Erythroblast (primary cell): ENCODE measurements at regions not wholly inside any gene's neighbourhood (a gene's known extent, or its start where the extent isn't known, plus 50 kb on each side); places are given as distances from the start of the nearest gene placed in this dataset.
"Not testable (repeated sequence)": the region's sequence is repeated elsewhere in the genome, so short reads cannot be mapped to it uniquely, and the experiment has no call there.

Source experiments
- DNase-seq, 2 experiments: peaks; one replicate each; lab custom pipeline; 2025; lab: John Stamatoyannopoulos, UW
- GATA1 ChIP-seq: IDR thresholded peaks from 2 replicates; pipeline ENCODE4 v1.6.1; 2011; ENCODE audit warnings: low read depth, mild to moderate bottlenecking, control low read depth, low read length, moderate library complexity
- POLR2A ChIP-seq: IDR thresholded peaks from 2 replicates; pipeline ENCODE4 v1.6.1; 2011; ENCODE audit warnings: mild to moderate bottlenecking, low read length

- no peak for DNase-seq
Measured at GRCh38 chr1:213530611-213531320, 457.0 kb upstream of the PROX1 start.

DNA sequence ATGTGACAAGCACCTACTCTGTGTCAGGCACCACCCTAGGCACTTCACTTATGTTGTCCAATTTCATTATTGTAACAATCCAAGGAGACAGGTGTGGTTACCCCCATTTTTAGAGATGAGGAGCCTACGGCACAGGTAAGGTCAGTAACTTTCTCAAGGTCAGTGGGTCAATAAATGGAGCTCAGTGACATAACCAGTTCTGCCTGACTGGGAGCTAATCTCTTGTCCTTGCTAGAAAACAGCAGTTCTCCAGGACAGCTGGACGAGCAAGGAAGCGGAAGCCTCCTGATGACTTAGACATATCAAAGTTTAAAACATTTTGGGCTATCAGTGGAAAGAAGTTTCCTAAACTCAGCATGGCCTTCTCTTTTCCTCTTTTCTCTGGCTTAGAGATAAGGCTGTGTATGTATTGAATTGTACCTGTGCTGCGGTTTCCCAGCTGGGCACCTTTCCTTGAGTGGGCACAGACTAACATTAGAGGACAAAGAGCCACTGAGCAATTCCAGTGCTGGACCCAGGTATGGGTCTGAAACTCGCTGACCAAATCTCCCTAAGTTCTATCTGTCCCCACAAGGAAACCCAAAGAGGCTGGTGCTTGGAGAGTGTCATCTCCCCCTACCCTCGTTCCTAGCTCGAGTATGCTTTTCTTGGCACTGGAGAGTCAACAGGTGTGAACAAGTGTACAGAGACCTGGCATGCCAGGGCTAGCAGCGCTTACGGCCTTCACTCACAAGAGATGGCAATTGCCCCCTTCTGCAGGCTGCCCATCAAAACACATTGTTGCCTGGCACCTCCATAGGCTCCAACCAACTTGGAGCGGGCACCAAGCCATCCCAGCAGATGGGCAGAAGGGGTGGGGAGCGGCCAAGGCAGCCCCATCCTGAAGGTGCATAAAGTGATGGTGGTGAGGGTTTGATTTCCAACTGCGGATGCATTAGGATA, 456.1 kb upstream of the PROX1 start:
- DNase-seq = no peak
- TF ChIP-seq POLR2A = no peak
- TF ChIP-seq GATA1 = no peak

More at GRCh38 chr1:213530611-213531320, 457.0 kb upstream of the PROX1 start:
- no peak for TF ChIP-seq GATA1
- no peak for TF ChIP-seq POLR2A

- no peak for TF ChIP-seq POLR2A
- TF ChIP-seq GATA1 = no peak
- DNase-seq = no peak
Measured at GRCh38 chr1:213533125-213533524, 454.6 kb upstream of the PROX1 start.

- no peak for TF ChIP-seq GATA1
- no peak for TF ChIP-seq POLR2A
- DNase-seq = no peak
Measured at GRCh38 chr1:213535679-213536078, 452.1 kb upstream of the PROX1 start.

- DNase-seq = no peak
- no peak for TF ChIP-seq POLR2A
- no peak for TF ChIP-seq GATA1
Measured at GRCh38 chr1:213538251-213538650, 449.5 kb upstream of the PROX1 start.

- DNase-seq = no peak
- no peak for TF ChIP-seq GATA1
- no peak for TF ChIP-seq POLR2A
Measured at GRCh38 chr1:213539464-213539863, 448.3 kb upstream of the PROX1 start.

DNA sequence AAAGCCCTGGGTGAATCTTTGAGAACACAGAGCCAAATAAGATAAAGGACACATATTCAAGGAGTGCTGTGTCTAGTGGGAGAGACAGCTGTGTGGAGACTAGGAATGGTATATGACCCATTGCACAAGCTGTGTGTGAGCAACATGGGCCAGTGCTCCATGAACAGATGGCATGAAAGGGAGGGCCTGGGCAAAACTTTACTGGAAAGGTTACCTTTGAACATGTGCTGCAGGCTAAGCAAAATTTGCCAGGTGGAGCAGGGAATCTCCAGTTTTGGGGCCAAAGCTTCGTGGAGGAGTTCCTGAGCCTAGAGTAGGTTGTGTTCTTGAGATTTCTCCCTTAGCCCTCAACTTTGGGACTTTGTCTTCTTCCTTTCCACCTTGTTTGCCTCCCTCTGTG, 446.1 kb upstream of the PROX1 start:
- no peak for TF ChIP-seq POLR2A
- TF ChIP-seq GATA1 = no peak
- DNase-seq = no peak

- not testable (repeated sequence) for DNase-seq
Measured at GRCh38 chr1:213545181-213545580, 442.6 kb upstream of the PROX1 start.

- TF ChIP-seq POLR2A = no peak
- no peak for TF ChIP-seq GATA1
- no peak for DNase-seq
Measured at GRCh38 chr1:213549982-213550381, 437.8 kb upstream of the PROX1 start.

DNA sequence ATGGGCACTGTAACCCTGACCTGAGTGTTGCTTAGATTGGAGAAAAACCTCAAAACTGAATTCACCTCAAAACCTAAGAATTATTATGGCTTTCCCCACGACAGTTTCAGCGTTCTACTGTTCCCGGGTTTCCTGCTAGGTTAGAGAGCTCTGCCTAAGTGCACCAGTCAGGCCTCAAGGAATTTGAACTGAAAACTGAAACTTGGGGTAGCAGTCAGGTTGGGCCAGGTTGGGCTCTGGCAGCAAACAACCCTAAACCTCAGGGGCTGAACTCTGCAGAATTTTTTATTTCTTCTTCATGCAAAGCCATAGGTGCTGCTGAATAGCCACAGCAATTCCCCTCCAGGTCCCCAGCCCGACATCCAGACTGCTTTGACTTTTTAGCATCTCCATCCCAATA, 437.0 kb upstream of the PROX1 start:
- DNase-seq = no peak
- TF ChIP-seq GATA1 (no peak), POLR2A (no peak)

DNA sequence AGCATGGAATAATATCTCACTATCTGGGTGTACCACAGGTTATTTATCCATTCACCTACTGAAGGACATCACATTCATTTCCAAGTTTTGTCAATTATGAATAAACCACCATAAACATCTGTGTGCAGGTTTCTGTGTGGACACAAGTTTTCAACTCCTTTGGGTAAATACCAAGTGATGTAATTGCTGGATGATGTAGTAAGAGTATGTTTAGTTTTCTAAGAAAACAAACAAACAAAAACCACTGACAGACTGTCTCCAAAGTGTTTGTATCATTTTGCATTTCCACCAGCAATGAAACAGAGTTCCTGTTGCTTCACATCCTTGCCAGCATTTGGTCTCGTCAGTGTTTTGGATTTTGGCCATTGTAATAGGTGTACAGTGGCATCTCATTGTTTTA, 435.7 kb upstream of the PROX1 start:
- no peak for DNase-seq
- TF ChIP-seq GATA1 = no peak
- TF ChIP-seq POLR2A = no peak

GRCh38 chr1:213560226-213560625, 427.5 kb upstream of the PROX1 start:
- TF ChIP-seq POLR2A = no peak
- TF ChIP-seq GATA1 = no peak
- no peak for DNase-seq

DNA sequence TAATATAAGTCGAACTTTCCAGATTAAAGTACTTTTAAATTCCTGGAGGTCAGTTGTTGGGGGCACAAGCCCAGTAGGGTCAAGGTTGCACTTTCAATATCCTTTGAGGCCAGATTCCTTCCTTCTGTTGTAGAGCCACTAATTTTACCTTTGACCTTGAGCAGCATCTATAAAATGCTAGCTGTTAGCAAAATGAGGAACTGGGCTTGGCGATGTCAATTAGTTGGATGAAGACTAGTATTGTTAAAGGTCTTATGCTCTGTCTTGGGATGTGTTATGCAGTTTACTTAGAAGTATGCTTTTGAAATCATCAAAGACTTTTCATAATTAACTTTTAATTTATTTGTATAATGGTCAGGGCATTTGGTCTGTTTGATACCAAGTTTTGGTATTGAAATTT, 425.9 kb upstream of the PROX1 start:
- TF ChIP-seq GATA1 (no peak), POLR2A (no peak)
- no peak for DNase-seq

DNA sequence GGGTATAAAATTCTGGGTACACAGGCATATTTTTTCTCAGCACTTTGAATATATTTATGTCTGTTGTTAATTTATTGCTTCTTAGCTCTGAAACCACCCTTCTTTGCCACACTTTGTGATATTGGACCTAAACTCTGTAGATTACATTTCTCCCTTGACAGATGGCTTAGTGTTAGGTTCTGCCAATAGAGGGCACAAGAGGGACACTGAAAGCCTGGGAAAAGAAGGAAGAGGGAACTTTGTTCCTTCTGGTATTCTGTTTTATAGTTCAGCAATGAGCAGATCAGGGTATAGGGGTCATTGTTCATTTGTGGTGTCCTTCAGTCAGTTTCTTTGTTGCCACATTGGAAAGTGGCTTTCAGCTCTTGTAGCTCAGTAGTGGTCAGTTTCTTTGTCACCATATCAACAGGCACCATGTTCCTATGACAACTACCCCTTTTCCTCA, 423.5 kb upstream of the PROX1 start:
- peak in 1 of 2 experiments; percentile 13 for DNase-seq

DNA sequence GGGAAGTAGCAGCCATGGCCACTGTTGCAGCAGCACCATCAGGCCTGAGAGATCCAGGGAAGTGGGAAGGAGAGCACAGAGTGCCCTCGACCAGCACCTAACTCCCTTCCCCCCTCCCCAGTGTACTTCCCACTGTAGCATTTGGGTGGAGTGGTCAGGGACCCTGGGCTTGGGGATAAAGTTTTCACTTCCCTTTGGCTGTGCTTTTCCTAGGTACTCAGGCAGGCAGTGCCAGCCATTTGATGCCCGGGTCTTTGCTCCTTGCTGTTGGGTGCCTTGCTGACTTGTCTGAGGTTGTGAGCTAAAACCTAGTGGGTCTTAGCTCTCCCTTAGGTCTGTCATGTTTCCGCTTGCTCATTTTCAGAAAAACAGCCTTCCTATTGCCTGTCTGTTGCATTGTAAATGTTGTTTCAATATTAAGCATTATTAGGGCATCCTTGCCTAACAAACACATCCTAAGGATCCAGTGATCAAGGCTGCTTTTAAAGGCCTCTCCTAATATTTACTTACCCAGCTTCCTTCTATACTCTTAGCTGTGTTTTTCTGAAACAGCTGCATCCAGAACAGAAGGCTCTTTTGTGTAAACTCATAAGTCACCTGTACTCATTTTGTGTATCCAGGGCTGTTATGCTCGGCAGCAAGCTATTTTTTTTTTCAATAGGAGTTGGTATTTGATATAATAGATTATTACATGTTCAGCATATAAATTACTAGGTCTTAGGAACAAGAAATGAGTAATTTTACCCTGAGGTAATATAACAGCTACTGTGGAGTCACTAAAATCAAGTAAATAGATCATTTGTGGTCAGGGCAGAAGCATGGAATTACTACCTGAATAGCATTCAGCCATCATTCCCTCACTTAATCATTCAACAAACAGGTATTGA, 418.6 kb upstream of the PROX1 start:
- no peak for DNase-seq
- TF ChIP-seq GATA1 (no peak), POLR2A (no peak)

More for the DNA sequence above, 423.5 kb upstream of the PROX1 start:
- TF ChIP-seq GATA1 (no peak), POLR2A (no peak)
